KBM-7 (cell line): ENCODE measurements at regions not wholly inside any gene's neighbourhood (a gene's known extent, or its start where the extent isn't known, plus 50 kb on each side); places are given as distances from the start of the nearest gene placed in this dataset.

Experiments
- DNase-seq: peaks from one replicate; pipeline ENCODE4 v3.0.0-alpha.2; 2015
- in situ Hi-C: fragments of 300-500 bp; cut with MboI; formaldehyde crosslinking; loops from 2 replicates; pipeline ENCODE4 v1.14.3; 2020; ENCODE audit warnings: low sequenced_read_pairs, low pct_unique_long_range_greater_than_20kb, mixed read lengths

DNA sequence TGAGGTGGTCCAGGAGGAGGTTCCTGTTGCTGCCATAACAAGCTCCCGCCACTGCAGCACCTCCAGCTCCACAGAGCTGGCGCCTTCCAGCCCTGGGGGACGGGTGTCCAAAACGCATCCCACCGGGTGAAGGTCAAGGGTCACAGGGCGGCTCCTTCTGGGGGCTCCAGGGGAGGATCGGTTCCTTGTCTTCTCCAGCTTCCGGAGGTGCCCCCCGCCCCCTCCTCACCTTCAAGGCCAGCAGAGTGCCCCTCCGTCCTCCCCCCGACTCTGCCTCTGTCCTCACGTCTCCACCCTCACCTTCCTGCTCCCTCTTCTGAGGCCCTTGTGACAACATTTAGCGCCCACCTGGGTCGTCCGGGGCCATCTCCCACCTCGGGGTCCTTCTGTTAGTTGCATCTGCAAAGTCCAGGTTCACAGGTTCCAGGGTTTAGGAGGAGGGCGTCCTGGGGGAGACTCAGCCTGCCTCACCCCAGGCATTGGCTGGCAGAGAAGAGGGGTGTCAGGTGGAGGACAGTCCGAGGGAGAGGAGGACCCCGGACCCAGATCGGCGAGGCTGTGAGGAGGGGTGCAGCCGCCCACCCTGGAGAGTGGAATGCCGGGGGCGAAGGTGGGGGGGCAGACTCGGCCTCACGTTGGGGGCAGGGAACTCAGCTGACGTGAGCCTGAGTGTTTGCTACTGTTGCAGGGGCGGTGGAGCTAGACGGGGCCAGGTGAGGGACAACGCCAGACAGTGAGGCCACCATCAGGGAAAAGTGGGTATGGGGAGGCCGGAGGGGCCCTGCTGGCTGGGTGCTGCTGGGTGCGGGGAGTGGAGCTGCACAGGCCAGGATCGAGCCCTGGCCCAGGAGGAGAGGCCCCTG lies 205.5 kb upstream of the C14orf180 start:
- in situ Hi-C loops = no loop called here

DNA sequence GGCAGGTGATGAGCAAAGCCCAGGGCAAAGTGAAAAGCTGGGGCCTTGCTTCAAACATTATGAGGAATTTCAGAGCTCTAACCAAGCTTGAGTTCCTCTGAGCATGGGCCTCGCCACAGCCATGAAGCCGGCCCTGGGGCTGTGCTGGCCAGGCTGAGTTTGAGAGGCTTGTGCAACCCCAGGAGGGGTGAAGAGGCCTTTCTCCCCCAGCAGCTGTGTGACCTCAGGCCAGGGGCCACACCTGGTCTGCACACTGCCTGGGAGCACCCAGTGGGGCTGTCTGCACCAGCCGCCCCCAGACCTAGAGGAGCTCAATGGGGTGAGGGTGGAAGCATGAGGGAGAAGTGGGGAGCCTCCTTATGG lies 204.9 kb upstream of the C14orf180 start:
- no peak for DNase-seq
- in situ Hi-C loops = no loop called here

More for the DNA sequence above, 205.5 kb upstream of the C14orf180 start:
- DNase-seq = no peak

DNA sequence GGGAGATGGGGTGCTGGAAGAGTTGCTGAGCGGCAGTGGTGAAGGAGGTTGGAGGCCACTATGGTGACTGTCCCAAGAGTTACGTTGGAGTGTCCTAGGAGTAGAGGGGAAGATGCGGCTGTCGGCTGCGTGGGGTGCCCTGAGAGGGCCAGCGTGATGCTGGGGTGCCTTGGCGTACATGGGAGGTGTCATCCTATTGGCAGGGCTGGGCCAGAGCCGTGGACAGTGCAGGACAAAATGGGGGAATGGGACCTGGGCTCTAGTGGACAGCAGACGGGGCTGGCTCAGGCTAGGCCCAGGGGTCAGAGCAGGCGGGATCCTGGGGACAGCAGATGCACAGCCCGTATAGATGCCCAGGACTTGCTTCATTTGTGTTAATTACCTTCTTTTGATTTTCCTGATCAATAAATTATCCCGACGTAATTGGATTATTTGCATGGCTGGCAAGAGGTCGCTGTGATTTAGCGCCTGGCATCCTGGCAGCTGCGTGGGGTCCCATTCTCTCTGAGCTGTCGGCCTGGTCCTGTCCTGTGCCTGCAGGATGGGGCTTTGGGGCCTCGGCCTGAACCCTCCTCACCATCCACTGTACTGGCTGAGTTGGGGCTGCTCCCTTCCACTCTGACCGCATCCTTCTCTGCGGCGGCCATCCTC lies 203.9 kb upstream of the C14orf180 start:
- DNase-seq = no peak
- in situ Hi-C loops = no loop called here

DNA sequence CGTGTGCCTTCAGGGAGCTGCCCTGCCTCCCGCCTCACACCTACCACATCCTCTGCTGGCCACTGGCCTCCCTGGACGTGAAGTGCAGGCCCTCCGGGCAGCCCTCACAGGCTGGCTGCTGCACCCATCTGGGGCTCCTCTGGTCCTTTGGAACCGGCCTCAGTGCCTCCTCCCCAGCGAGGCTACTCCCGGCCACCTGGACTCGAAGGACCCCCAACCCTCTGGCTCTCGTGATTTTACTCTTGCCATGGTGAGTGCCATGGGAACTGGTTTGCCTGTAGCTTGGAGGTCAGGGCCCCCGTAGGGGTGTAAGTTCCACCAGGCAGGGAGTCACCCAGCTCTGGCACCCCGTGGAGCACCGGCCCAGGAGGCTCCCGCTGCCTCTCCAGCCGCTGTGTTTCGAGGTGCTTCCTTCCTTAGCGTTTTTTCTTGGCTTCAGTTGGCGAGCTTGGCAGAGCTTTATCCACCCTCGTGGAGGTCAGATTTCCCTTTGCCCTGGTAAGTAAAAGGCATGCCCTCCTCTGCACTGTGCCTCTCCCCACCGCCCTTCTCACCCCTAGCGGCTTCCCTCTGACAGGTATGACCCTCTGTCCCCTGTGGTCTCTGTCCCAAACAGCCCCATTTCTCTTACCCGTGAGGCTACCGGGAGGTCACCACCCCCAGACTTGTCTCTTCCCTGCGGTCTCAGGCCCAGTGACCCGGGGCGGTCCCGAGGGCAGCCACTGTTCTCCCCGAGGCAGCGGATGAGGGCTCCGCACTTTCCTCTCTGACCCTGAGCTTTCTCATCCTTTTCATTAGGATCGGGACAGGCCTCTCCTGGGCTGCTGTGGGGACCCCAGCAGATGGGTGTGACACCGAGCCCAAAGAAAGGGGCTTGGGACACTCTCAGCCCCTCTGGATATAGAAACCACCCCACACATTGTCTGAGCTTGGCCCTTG lies 203.1 kb upstream of the C14orf180 start:
- in situ Hi-C loops = no loop called here

GRCh38 chr14:104377256-104377655 lies 202.3 kb upstream of the C14orf180 start:
- no peak for DNase-seq
- in situ Hi-C loops = no loop called here

More for the DNA sequence above, 203.1 kb upstream of the C14orf180 start:
- DNase-seq = no peak

DNA sequence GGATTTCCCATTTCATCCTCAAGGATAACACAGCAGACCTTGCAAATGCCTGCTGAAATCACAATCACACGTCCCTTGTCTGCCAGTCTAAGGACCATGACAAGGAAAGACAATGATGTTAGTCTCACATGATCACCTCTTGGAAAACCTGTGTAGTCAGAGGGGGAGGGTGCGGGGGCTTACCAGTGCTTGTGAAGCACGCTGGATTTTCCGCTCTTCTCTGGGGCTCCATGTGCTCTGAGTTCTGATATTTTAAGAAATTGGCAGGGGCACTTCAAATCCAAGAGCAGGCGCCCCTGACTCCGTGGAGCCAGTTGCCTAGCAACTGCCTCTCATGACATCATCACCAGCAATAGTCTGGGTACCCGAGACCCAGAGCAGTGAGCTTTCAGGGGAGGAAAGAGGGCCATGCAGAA lies 200.9 kb upstream of the C14orf180 start:
- in situ Hi-C loops = no loop called here
- no peak for DNase-seq

DNA sequence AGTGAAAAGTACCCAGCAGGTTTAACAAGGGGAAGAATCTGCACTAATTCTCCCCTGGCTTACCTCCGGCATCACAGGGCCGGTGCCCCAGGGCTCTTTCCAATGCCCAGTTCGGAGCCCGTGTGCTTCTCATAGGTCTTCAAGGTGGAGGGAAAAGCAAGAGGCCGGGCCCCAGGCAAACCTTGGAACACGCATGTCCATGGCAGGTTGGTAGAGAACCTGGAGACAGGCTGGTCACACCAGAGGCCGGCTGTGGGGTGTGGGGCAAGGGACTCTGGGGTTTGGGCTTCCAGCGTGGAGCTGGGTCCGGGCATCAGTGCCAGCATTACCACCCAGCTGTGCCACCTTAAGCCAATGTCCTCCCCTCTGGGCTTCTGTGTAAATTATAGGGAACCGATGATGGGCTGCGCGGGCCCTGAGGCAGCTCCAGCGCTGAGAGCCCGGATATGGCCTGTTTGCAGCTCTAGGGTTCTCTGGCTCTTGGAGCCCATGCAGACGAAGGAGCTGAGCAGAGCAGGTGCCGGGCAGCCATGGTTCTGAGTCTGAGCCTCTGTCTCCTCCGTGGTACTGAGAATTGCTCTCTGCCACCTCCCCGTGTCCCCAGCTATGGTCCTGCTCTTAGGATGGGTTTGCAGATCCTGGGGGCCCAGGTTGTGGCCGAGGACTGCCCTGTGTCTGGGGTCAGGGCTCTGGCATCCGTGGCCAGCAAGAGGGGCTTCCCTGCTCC lies 197.0 kb upstream of the C14orf180 start:
- DNase-seq = no peak
- in situ Hi-C loops = no loop called here

- in situ Hi-C loops = no loop called here
- DNase-seq = no peak
Measured at GRCh38 chr14:104383088-104383995, 196.2 kb upstream of the C14orf180 start.

- in situ Hi-C loops = no loop called here
- no peak for DNase-seq
Measured at GRCh38 chr14:104383996-104384775, 195.4 kb upstream of the C14orf180 start.

- no peak for DNase-seq
- in situ Hi-C loops = no loop called here
Measured at GRCh38 chr14:104384776-104385071, 194.8 kb upstream of the C14orf180 start.

- in situ Hi-C loops = no loop called here
- no peak for DNase-seq
Measured at GRCh38 chr14:104385111-104385510, 194.5 kb upstream of the C14orf180 start.

- in situ Hi-C loops = no loop called here
- no peak for DNase-seq
Measured at GRCh38 chr14:104385531-104386101, 193.9 kb upstream of the C14orf180 start.

GRCh38 chr14:104386151-104386841 lies 193.3 kb upstream of the C14orf180 start:
- DNase-seq = no peak
- in situ Hi-C loops = no loop called here

GRCh38 chr14:104387022-104388010 lies 192.2 kb upstream of the C14orf180 start:
- in situ Hi-C loops = no loop called here
- DNase-seq = no peak

- in situ Hi-C loops = no loop called here
- no peak for DNase-seq
Measured at GRCh38 chr14:104388011-104388521, 191.5 kb upstream of the C14orf180 start.
